ENCODE measurements at regions not wholly inside any gene's neighbourhood (a gene's known extent, or its start where the extent isn't known, plus 50 kb on each side); places are given as distances from the start of the nearest gene placed in this dataset.
"Not testable (repeated sequence)": the region's sequence is repeated elsewhere in the genome, so short reads cannot be mapped to it uniquely, and the experiment has no call there.

- no peak for DNase-seq
- no peaks in the 10 kb centered on the region for H3K9me3 ChIP-seq
- H3K4me1 ChIP-seq = no peaks in the 10 kb centered on the region
- H3K4me3 ChIP-seq = no peak overlapping the region
- H3K36me3 ChIP-seq = no peaks in the 10 kb centered on the region
- 67 to 80% methylated on average over 2 of the region's 2 CpGs for WGBS, 2 donors
- no peak for TF ChIP-seq CTCF (IDR thresholded peaks at IDR 0.05)
- no peak for TF ChIP-seq POLR2A (IDR thresholded peaks at IDR 0.05)
- intact Hi-C loops (cut with DNase I) = no loop called here
- H3K27ac ChIP-seq = no peak overlapping the region
- H3K27me3 ChIP-seq = no peaks in the 10 kb centered on the region
These were observed 1158.5 kb downstream of the JRKL start for GRCh38 chr11:97548280-97548679.

GRCh38 chr11:97557399-97557798 is 1167.6 kb downstream of the JRKL start:
- Histone ChIP-seq H3K4me1 (no peaks in the 10 kb centered on the region), H3K9me3 (no peaks in the 10 kb centered on the region), H3K36me3 (no peaks in the 10 kb centered on the region), H3K4me3 (no peak overlapping the region), H3K27me3 (no peaks in the 10 kb centered on the region), H3K27ac (no peak overlapping the region)
- TF ChIP-seq CTCF (IDR thresholded peaks at IDR 0.05) = no peak
- no peak for TF ChIP-seq POLR2A (IDR thresholded peaks at IDR 0.05)
- DNase-seq = no peak
- intact Hi-C loops (cut with DNase I) = no loop called here
- 49 to 55% methylated on average over 2 of the region's 2 CpGs for WGBS, 2 donors

GRCh38 chr11:97567801-97568200 is 1178.0 kb downstream of the JRKL start:
- Histone ChIP-seq H3K27me3 (no peaks in the 10 kb centered on the region), H3K27ac (no peak overlapping the region), H3K4me1 (no peaks in the 10 kb centered on the region), H3K4me3 (no peak overlapping the region), H3K36me3 (no peaks in the 10 kb centered on the region), H3K9me3 (no peaks in the 10 kb centered on the region)
- 63 to 86% methylated on average over 1 of the region's 1 CpG for WGBS, 2 donors
- TF ChIP-seq POLR2A (IDR thresholded peaks at IDR 0.05) = no peak
- TF ChIP-seq CTCF (IDR thresholded peaks at IDR 0.05) = no peak
- DNase-seq = no peak
- intact Hi-C loops (cut with DNase I) = no loop called here

DNA sequence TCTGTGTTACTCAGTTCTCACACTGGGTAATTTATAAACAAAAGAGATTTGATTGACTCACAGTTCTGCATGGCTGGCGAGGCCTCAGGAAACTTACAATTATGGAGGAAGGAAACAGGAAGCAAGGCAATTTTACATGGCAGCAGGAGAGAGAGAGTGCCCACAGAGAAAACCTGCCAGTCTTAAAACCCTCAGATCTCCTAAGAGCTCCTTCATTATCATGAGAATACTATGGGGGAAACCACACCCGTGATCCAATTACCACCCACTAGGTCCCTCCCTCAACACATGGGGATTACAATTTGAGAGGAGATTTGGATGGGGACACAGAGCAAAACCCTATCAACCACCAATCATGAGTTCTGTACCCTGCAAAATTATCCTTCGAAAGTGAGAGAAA is 1180.8 kb downstream of the JRKL start:
- WGBS, 2 donors = 49 to 57% methylated on average over 3 of the region's 3 CpGs
- no peaks in the 10 kb centered on the region for H3K4me1 ChIP-seq
- no peak for DNase-seq
- no peak overlapping the region for H3K4me3 ChIP-seq
- no peaks in the 10 kb centered on the region for H3K9me3 ChIP-seq
- TF ChIP-seq CTCF (IDR thresholded peaks at IDR 0.05) (no peak), POLR2A (IDR thresholded peaks at IDR 0.05) (no peak)
- no peak overlapping the region for H3K27ac ChIP-seq
- no peaks in the 10 kb centered on the region for H3K27me3 ChIP-seq
- H3K36me3 ChIP-seq = no peaks in the 10 kb centered on the region
- intact Hi-C loops (cut with DNase I) = no loop called here

GRCh38 chr11:97573771-97574170 is 1184.0 kb downstream of the JRKL start:
- H3K27ac ChIP-seq; intact Hi-C loops (cut with DNase I); H3K4me3 ChIP-seq; DNase-seq; H3K9me3 ChIP-seq; H3K4me1 ChIP-seq; H3K27me3 ChIP-seq; H3K36me3 ChIP-seq: not testable (repeated sequence)
- WGBS, 2 donors = 71 to 78% methylated on average over 6 of the region's 6 CpGs

DNA sequence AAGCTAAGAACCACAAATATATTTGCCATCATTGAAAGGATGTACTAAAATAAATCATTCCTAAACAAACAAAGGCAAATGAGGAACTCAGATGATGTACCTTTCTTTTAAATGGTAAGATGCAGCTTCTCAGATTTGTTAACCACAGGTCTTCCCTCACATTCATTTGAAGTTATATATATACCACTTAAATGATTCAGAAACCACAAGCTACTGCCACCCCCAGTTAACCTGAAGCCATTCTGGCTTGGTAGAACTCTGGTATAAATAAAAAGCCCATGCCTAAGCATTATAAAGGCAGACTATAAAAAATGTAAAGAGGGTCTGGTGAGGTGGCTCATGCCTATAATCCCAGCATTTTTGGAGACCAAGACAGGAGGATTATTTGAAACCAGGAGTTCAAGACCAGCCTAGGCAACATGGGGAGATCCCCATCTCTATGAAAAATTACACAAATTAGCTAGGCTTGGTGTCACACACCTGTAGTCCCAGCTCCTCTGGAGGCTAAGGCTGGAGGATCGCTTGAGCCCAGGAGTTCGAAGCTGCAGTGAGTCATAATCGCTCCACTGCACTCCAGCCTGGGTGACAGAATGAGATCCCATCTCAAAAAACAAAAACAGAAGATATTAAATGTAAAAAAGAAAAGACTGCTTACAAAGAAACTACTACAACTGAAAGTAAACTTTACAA is 1185.3 kb downstream of the JRKL start:
- intact Hi-C loops (cut with DNase I) = no loop called here
- no peak for DNase-seq
- Histone ChIP-seq H3K36me3 (no peaks in the 10 kb centered on the region), H3K27me3 (no peaks in the 10 kb centered on the region), H3K9me3 (no peaks in the 10 kb centered on the region), H3K27ac (no peak overlapping the region), H3K4me3 (no peak overlapping the region), H3K4me1 (no peaks in the 10 kb centered on the region)
- WGBS, 2 donors = 81 to 96% methylated on average over 3 of the region's 3 CpGs
- TF ChIP-seq POLR2A (IDR thresholded peaks at IDR 0.05) (no peak), CTCF (IDR thresholded peaks at IDR 0.05) (no peak)

Measured in esophagus squamous epithelium (tissue), 5 donors.